PC-3 (cell line): ENCODE measurements at regions not wholly inside any gene's neighbourhood (a gene's known extent, or its start where the extent isn't known, plus 50 kb on each side); places are given as distances from the start of the nearest gene placed in this dataset.

Experiments used
- ATAC-seq: fragments of 200-7000 bp; cut with Tn5 transposase; 2 replicates; pipeline ENCODE4 v1.9.1; 2020; ENCODE audit warnings: mild to moderate bottlenecking, moderate library complexity
- BruUV-seq: library from RNA; stranded (reverse); fragments of 400-500 nt; replicated peaks from 2 replicates; lab custom pipeline; 2021; lab: Mats Ljungman, UMichigan
- CTCF ChIA-PET: fragments of 300-600 bp; sonication (Branson Sonifier 250); formaldehyde crosslinking; loops from one replicate; lab custom pipeline; 2022; ENCODE audit warnings: antibody characterized with exemption; lab: Charles Lee
- POLR2A ChIA-PET: fragments of 300-600 bp; sonication (Branson Sonifier 250); formaldehyde crosslinking; loops from one replicate; lab custom pipeline; 2022; ENCODE audit warnings: antibody characterized with exemption; ENCODE audit not compliant: unreplicated experiment; lab: Charles Lee
- DNase-seq: peaks from one replicate; pipeline ENCODE4 v3.0.0-alpha.2; 2015
- H2AFZ ChIP-seq: fragments of 300-600 bp; sonication (generic); 2 replicates; pipeline ENCODE4 v1.6.0; 2016; ENCODE audit warnings: antibody characterized with exemption, low read length
- H3F3A ChIP-seq: fragments of 300-600 bp; sonication (generic); one replicate; pipeline ENCODE4 v1.6.0; 2017; ENCODE audit warnings: antibody characterized with exemption, low read length, control low read depth, mild to moderate bottlenecking; ENCODE audit not compliant: unreplicated experiment
- H3K27ac ChIP-seq: fragments of 300-600 bp; sonication (generic); 2 replicates; pipeline ENCODE4 v1.5.1; 2016; ENCODE audit warnings: mild to moderate bottlenecking, low read length
- H3K27me3 ChIP-seq: fragments of 300-600 bp; sonication (generic); 2 replicates; pipeline ENCODE4 v1.6.1; 2016; ENCODE audit warnings: low read length, mixed read lengths
- H3K36me3 ChIP-seq: fragments of 300-600 bp; sonication (generic); 2 replicates; pipeline ENCODE4 v1.6.1; 2016; ENCODE audit warnings: low read depth, mixed run types, low read length, mixed read lengths
- H3K4me1 ChIP-seq: fragments of 300-600 bp; sonication (generic); 2 replicates; pipeline ENCODE4 v1.5.1; 2016; ENCODE audit warnings: low read length; ENCODE audit not compliant: insufficient read depth
- H3K4me2 ChIP-seq: fragments of 300-600 bp; sonication (generic); 2 replicates; pipeline ENCODE4 v1.6.0; 2016; ENCODE audit warnings: low read length
- H3K4me3 ChIP-seq: fragments of 300-600 bp; sonication (generic); 2 replicates; pipeline ENCODE4 v1.5.1; 2016; ENCODE audit warnings: mild to moderate bottlenecking, low read length, mixed read lengths
- H3K79me2 ChIP-seq: fragments of 300-600 bp; sonication (generic); 2 replicates; pipeline ENCODE4 v1.6.1; 2017; ENCODE audit warnings: low read length, mixed read lengths
- H3K9ac ChIP-seq: fragments of 300-600 bp; sonication (generic); 2 replicates; pipeline ENCODE4 v1.6.0; 2016; ENCODE audit warnings: mild to moderate bottlenecking, low read length
- H3K9me2 ChIP-seq: fragments of 300-600 bp; sonication (generic); replicated peaks from 2 replicates; pipeline ENCODE4 v1.6.1; 2016; ENCODE audit warnings: mixed run types, low read length, mixed read lengths
- H3K9me3 ChIP-seq: fragments of 300-600 bp; sonication (generic); 2 replicates; pipeline ENCODE4 v1.6.1; 2016; ENCODE audit warnings: low read length, mixed read lengths
- H4K20me1 ChIP-seq: fragments of 300-600 bp; sonication (generic); 2 replicates; pipeline ENCODE4 v1.6.1; 2016; ENCODE audit warnings: low read length, mixed read lengths
- EZH2 ChIP-seq: fragments of 300-600 bp; sonication (generic); IDR thresholded peaks from one replicate; pipeline ENCODE4 v1.6.1; 2017; ENCODE audit warnings: antibody characterized with exemption, mild to moderate bottlenecking, low read length; ENCODE audit not compliant: unreplicated experiment
- EZH2phosphoT487 ChIP-seq: fragments of 300-600 bp; sonication (generic); IDR thresholded peaks from 2 replicates; pipeline ENCODE4 v1.6.1; 2018; ENCODE audit warnings: mild to moderate bottlenecking, antibody characterized with exemption, low read length, borderline replicate concordance
- intact Hi-C: fragments of 100-400 bp; cut with micrococcal nuclease; formaldehyde crosslinking; loops from 2 replicates; pipeline ENCODE4 v1.9.0; 2023
- TF ChIP-seq, protein P1 (sequence below): fragments of 300-600 bp; sonication (generic); conservative IDR thresholded peaks from 2 replicates; pipeline ENCODE4 v1.5.1; 2017; ENCODE audit warnings: antibody characterized with exemption, low read depth, mild to moderate bottlenecking, low read length

DNA sequence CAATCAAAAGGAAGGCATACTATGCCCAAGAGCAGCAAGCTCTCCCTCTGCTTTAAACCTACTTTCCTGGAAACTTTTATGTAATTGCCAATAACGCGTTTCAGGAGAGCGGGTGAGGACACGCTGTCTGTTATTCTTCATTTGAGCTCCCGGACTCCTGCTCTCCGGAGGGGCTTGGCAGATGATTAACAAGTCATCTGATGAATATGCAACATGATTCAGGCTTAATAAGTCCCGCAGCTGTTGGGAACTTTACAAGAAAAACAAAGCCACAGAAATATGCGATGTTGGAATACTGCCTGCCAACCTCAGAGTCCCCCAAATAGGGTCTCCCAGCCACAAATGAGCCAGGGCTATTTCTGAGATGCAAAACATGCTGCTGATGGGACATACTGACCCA lies 348.0 kb downstream of the GPAM start:
- Histone ChIP-seq H3K36me3 (no peaks in the 10 kb centered on the region), H3K79me2 (no peaks in the 10 kb centered on the region), H3K9ac (no peak overlapping the region), H3K27me3 (no peaks in the 10 kb centered on the region), H3K27ac (no peak overlapping the region), H3F3A (no peaks in the 10 kb centered on the region), H4K20me1 (no peaks in the 10 kb centered on the region), H2AFZ (no peak overlapping the region), H3K4me3 (no peak overlapping the region), H3K4me2 (no peak overlapping the region), H3K9me3 (no peaks in the 10 kb centered on the region), H3K9me2 (no peaks in the 10 kb centered on the region), H3K4me1 (no peaks in the 10 kb centered on the region)
- ATAC-seq (no peak), DNase-seq (no peak)
- CTCF ChIA-PET, result no interaction called here
- intact Hi-C loops, result no loop called here
- no TSS peak for BruUV-seq
- POLR2A ChIA-PET, result no interaction called here
- TF ChIP-seq EZH2 (no peak), EZH2phosphoT487 (no peak)
- TF ChIP-seq, protein P1, sequence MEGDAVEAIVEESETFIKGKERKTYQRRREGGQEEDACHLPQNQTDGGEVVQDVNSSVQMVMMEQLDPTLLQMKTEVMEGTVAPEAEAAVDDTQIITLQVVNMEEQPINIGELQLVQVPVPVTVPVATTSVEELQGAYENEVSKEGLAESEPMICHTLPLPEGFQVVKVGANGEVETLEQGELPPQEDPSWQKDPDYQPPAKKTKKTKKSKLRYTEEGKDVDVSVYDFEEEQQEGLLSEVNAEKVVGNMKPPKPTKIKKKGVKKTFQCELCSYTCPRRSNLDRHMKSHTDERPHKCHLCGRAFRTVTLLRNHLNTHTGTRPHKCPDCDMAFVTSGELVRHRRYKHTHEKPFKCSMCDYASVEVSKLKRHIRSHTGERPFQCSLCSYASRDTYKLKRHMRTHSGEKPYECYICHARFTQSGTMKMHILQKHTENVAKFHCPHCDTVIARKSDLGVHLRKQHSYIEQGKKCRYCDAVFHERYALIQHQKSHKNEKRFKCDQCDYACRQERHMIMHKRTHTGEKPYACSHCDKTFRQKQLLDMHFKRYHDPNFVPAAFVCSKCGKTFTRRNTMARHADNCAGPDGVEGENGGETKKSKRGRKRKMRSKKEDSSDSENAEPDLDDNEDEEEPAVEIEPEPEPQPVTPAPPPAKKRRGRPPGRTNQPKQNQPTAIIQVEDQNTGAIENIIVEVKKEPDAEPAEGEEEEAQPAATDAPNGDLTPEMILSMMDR, result no peak

DNA sequence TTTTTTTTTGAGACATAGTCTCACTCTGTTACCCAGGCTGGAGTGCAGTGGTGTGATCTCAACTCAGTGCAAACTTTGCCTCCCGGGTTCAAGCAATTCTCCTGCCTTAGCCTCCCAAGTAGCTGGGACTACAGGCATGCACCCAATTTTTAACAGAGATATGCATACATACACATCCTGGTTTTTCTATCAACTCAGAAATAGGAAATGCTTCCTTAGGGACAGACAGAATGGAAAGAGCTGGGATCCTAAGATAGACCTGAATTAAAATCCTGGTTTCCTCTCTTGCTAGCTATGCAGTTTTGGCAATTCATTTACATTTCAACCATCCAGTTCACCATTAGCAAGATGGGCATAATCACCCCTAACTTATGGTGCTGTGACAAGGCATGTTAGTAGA lies 347.5 kb downstream of the GPAM start:
- Histone ChIP-seq H3K27ac (no peak overlapping the region), H3K27me3 (no peaks in the 10 kb centered on the region), H3K4me3 (no peak overlapping the region), H3K36me3 (no peaks in the 10 kb centered on the region), H3K9ac (no peak overlapping the region), H2AFZ (no peak overlapping the region), H3F3A (no peaks in the 10 kb centered on the region), H3K79me2 (no peaks in the 10 kb centered on the region), H3K9me3 (no peaks in the 10 kb centered on the region), H4K20me1 (no peaks in the 10 kb centered on the region), H3K9me2 (no peaks in the 10 kb centered on the region), H3K4me2 (no peak overlapping the region), H3K4me1 (no peaks in the 10 kb centered on the region)
- BruUV-seq, result no TSS peak
- intact Hi-C loops, result no loop called here
- ATAC-seq (no peak), DNase-seq (no peak)
- ChIA-PET POLR2A (no interaction called here), CTCF (no interaction called here)
- TF ChIP-seq, protein P1, result no peak
- TF ChIP-seq EZH2, result no peak
- no peak for TF ChIP-seq EZH2phosphoT487

DNA sequence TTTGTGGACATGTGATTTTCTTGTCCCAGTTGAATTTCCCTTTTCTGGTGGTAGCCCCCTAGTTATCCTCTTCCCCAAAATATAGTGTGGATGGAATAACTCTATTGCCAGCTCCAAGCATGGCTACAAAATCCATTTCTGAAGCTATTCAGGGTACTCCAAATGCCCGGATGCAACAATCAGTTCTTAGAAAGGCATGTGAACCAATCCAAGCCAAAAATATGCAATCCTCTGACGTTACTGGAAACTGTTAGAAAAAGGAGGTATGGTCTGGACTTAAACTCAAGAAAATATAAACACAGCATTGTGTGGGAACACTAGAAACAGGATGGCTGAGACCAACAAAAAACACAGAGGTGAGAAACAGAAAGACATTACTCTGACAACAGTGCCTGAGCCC lies 347.0 kb downstream of the GPAM start:
- TF ChIP-seq EZH2phosphoT487 (no peak), EZH2 (no peak)
- TF ChIP-seq, protein P1, result no peak
- Histone ChIP-seq H3F3A (no peaks in the 10 kb centered on the region), H3K9ac (no peak overlapping the region), H3K27ac (no peak overlapping the region), H3K36me3 (no peaks in the 10 kb centered on the region), H2AFZ (no peak overlapping the region), H3K4me2 (no peak overlapping the region), H3K4me3 (no peak overlapping the region), H3K4me1 (no peaks in the 10 kb centered on the region), H3K9me2 (no peaks in the 10 kb centered on the region), H3K27me3 (no peaks in the 10 kb centered on the region), H4K20me1 (no peaks in the 10 kb centered on the region), H3K9me3 (no peaks in the 10 kb centered on the region), H3K79me2 (no peaks in the 10 kb centered on the region)
- no peak for ATAC-seq
- no peak for DNase-seq
- ChIA-PET POLR2A (no interaction called here), CTCF (no interaction called here)
- intact Hi-C loops, result no loop called here
- no TSS peak for BruUV-seq
